ENCODE measurements at regions not wholly inside any gene's neighbourhood (a gene's known extent, or its start where the extent isn't known, plus 50 kb on each side); places are given as distances from the start of the nearest gene placed in this dataset.

GRCh38 chr5:133870661-133871060, 97.8 kb downstream of the C5orf15 start:
- TF ChIP-seq CTCF (IDR thresholded peaks at IDR 0.05; ENCODE audit: low read length) (no peak), EZH2 (IDR thresholded peaks at IDR 0.05; ENCODE audit: borderline replicate concordance, low read length) (no peak)

Data from OCI-LY1 (cell line).